ENCODE measurements at regions not wholly inside any gene's neighbourhood (a gene's known extent, or its start where the extent isn't known, plus 50 kb on each side); places are given as distances from the start of the nearest gene placed in this dataset.

DNA sequence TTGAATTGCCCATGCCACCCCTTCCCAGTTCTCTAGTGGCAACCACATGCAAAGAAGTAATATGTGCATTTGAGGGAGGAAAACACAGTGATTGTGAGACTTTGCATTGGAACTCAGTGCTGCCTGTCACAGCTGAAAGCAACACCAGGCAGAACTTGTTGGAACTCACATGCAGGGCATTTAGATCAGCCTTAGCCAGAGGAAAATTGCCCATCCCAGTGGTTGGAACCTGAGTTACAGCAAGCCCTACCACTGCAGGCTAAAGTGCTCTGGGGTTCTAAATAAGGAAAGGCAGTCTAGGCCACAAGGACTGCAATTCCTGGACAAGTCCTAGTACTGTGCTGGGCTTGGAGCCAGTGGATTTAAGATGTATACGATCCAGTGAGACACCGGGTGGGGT, 245.3 kb upstream of the UFL1 start:
- H3K4me1 Mint-ChIP-seq = no peaks in the 10 kb centered on the region
- no peak overlapping the region for H3K4me3 Mint-ChIP-seq
- no peaks in the 10 kb centered on the region for H3K27me3 Mint-ChIP-seq
- no peaks in the 10 kb centered on the region for H3K9me3 Mint-ChIP-seq
- POLR2A ChIA-PET = no interaction called here
- no peak for ATAC-seq (ENCODE audit: low read depth)
- no peaks in the 10 kb centered on the region for H3K36me3 Mint-ChIP-seq
- no peak overlapping the region for H3K27ac Mint-ChIP-seq
- no peak for DNase-seq

DNA sequence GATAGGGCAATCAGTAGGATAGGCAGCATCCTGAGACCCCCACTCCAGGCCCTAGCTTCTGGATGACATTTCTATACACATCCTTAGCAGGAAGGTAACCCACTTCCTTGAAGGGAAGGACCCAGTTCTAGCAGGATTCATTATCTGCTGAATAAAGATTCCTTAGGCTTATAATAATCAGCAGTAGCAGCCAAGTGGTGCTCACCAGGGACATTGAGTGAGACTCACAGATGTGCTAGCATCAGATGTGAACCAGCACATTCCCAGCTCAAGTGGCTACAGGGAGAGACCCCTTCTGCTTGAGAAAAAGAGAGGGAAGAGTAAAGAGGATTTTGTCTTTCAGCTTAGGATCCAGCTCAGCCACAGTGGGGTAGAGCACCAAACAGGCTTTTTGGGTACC, 244.8 kb upstream of the UFL1 start:
- no peaks in the 10 kb centered on the region for H3K9me3 Mint-ChIP-seq
- H3K36me3 Mint-ChIP-seq = no peaks in the 10 kb centered on the region
- H3K4me1 Mint-ChIP-seq = no peaks in the 10 kb centered on the region
- ATAC-seq (ENCODE audit: low read depth) (no peak), DNase-seq (no peak)
- POLR2A ChIA-PET = no interaction called here
- no peaks in the 10 kb centered on the region for H3K27me3 Mint-ChIP-seq
- H3K4me3 Mint-ChIP-seq = no peak overlapping the region
- H3K27ac Mint-ChIP-seq = no peak overlapping the region

DNA sequence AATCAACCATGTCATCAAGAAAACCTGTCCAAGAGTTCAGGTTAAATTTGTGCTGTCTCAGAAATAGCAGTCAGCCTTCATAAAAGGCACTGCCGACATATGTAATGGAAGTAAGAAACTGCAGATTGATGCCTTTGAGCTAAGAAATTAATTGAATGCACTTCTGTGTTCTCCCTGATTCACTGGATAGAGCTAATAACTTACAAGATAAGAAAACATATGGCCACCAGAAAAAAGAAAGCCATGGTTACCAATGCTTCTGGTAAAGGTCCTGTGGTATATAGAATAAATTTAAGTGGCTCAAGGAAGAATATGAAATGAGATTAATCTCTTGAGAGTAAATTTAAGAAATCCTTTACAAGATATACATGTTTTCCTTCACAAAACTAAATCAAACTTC, 242.5 kb upstream of the UFL1 start:
- DNase-seq (no peak), ATAC-seq (ENCODE audit: low read depth) (no peak)
- no peaks in the 10 kb centered on the region for H3K4me1 Mint-ChIP-seq
- H3K27ac Mint-ChIP-seq = no peak overlapping the region
- no peak overlapping the region for H3K4me3 Mint-ChIP-seq
- no peaks in the 10 kb centered on the region for H3K9me3 Mint-ChIP-seq
- H3K27me3 Mint-ChIP-seq = no peaks in the 10 kb centered on the region
- H3K36me3 Mint-ChIP-seq = no peaks in the 10 kb centered on the region
- POLR2A ChIA-PET = no interaction called here

DNA sequence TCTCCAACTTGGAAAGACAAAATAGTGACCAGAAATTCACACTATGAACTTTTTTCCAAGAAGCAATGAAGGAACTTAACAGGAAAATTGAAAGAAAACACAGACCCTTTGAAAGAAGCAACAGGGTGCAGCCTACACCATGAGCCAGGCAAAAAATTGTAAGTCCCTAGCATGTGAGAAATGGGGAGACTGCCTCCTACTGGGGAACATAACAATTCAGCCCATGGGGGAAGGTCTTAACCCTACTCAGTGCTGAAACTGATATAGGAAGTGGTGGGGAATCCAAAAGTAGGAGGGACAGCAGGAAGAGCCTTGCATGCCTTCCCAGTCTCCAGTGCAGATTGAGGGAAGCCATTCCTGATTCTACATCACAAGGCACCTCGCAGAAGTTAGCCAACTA, 235.1 kb upstream of the UFL1 start:
- peaks cover 2% of the 10 kb centered on the region for H3K9me3 Mint-ChIP-seq
- no peak overlapping the region for H3K4me3 Mint-ChIP-seq
- H3K27ac Mint-ChIP-seq = no peak overlapping the region
- DNase-seq (no peak), ATAC-seq (ENCODE audit: low read depth) (no peak)
- H3K36me3 Mint-ChIP-seq = no peaks in the 10 kb centered on the region
- POLR2A ChIA-PET = no interaction called here
- no peaks in the 10 kb centered on the region for H3K4me1 Mint-ChIP-seq
- H3K27me3 Mint-ChIP-seq = peaks cover 5% of the 10 kb centered on the region

DNA sequence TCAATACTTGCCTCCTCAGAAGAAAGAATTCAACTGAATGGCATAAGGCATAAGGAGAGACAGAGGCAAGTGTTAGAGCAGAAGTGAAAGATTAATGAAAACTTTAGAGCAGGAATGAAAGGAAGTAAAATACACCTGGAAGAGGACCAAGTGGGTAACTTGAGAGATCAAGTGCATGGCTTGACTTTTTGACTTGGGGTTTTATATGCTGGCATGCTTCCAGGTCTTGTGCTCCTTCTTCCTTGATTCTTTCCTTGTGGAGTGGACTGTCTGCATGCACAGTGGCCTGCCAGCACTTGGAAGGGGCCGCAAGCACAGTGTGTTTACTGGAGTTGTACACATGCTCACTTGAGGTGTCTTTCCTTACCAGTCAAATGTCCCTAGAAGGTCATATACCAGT, 222.1 kb upstream of the UFL1 start:
- H3K27ac Mint-ChIP-seq = no peak overlapping the region
- no peaks in the 10 kb centered on the region for H3K36me3 Mint-ChIP-seq
- no peaks in the 10 kb centered on the region for H3K9me3 Mint-ChIP-seq
- POLR2A ChIA-PET = no interaction called here
- H3K27me3 Mint-ChIP-seq = peaks cover 3% of the 10 kb centered on the region
- no peak for DNase-seq
- ATAC-seq (ENCODE audit: low read depth) = no peak
- no peaks in the 10 kb centered on the region for H3K4me1 Mint-ChIP-seq
- no peak overlapping the region for H3K4me3 Mint-ChIP-seq

DNA sequence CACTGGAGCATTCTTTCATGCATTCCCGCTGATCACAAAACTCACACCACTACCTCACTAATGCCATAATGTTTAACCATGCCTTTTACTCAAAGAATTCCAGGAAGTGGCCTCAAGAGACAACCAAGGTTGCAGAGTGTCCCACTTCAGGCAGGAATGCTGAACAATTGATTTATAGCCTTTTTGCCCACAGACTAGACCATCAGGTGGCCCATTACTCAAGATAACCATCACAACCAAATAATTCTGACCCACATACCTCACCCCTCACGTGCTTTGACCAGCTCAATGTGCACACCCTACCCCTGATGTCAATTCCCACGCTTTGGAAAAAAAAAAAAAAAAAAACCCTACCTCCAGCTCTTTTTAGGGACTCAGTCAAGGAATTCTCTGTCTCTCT, 220.6 kb upstream of the UFL1 start:
- Mint-ChIP-seq H3K36me3 (no peaks in the 10 kb centered on the region), H3K27ac (no peak overlapping the region), H3K27me3 (no peaks in the 10 kb centered on the region), H3K4me3 (no peak overlapping the region), H3K9me3 (no peaks in the 10 kb centered on the region), H3K4me1 (no peaks in the 10 kb centered on the region)
- DNase-seq (no peak), ATAC-seq (ENCODE audit: low read depth) (no peak)
- POLR2A ChIA-PET = no interaction called here

DNA sequence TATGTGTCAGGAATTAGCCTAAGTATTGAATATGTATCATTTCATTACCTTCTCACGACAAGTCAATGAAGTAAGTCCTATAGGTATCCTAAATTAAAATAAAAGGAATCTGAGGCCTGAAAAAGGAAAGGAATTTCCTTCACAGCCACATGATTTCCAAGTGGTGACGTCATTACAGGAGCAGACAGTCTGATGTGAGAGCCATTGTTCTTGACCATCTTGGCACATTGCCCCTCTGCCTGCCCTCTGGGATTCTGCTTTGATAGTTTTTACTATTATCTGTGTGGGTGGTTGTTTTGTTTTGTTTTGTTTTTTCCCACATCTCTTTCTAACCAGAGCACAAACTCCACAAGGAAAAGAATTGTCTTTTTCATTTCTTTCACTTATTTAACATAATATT, 219.8 kb upstream of the UFL1 start:
- POLR2A ChIA-PET = no interaction called here
- Mint-ChIP-seq H3K9me3 (no peaks in the 10 kb centered on the region), H3K4me1 (no peaks in the 10 kb centered on the region), H3K27ac (no peak overlapping the region), H3K36me3 (no peaks in the 10 kb centered on the region), H3K27me3 (no peaks in the 10 kb centered on the region), H3K4me3 (no peak overlapping the region)
- ATAC-seq (ENCODE audit: low read depth) = no peak
- DNase-seq = no peak

DNA sequence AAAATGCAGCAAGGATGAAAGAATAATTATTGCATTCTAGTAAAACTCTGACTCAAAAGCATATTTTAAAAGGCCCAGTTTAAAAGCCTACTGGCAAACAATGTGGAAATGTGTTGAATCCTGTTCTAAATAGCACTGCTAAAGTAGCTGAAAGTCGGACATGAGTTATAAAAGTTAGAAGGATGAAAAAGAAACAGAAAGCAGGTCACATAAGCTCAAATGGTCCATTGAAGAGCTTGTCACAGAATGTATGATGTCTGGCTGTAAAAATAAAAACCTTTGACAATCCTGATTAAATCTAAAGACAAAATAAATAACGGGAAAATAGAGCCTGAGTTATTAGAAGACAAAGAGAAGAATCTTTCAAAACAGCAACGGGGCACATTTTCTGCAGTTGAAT, 218.6 kb upstream of the UFL1 start:
- ATAC-seq (ENCODE audit: low read depth) = no peak
- no peak overlapping the region for H3K4me3 Mint-ChIP-seq
- POLR2A ChIA-PET = no interaction called here

DNA sequence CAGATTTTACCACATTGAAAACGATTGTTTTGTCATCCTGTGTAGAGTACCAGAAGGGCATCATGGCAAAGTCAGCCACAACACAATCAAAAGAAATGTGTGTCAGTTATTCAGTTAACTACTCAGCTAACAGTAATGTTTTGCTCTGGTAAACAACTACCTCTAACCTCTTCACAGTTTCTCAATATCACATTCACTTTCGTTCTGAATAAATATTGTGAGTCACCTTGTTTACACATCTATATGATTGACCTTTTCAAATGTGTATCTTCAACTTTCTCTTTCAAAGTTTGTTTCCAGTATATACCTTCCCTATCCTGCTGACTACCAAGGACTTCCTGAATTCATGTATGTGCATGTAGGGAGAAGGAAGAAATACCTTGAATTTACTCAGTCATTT, 216.6 kb upstream of the UFL1 start:
- POLR2A ChIA-PET = no interaction called here
- ATAC-seq (ENCODE audit: low read depth) (no peak), DNase-seq (no peak)
- H3K9me3 Mint-ChIP-seq = no peaks in the 10 kb centered on the region
- no peak overlapping the region for H3K27ac Mint-ChIP-seq
- no peaks in the 10 kb centered on the region for H3K4me1 Mint-ChIP-seq
- H3K36me3 Mint-ChIP-seq = no peaks in the 10 kb centered on the region
- no peaks in the 10 kb centered on the region for H3K27me3 Mint-ChIP-seq
- no peak overlapping the region for H3K4me3 Mint-ChIP-seq

More for the DNA sequence above, 218.6 kb upstream of the UFL1 start:
- DNase-seq = no peak
- Mint-ChIP-seq H3K36me3 (no peaks in the 10 kb centered on the region), H3K4me1 (no peaks in the 10 kb centered on the region), H3K9me3 (no peaks in the 10 kb centered on the region), H3K27ac (no peak overlapping the region), H3K27me3 (no peaks in the 10 kb centered on the region)

DNA sequence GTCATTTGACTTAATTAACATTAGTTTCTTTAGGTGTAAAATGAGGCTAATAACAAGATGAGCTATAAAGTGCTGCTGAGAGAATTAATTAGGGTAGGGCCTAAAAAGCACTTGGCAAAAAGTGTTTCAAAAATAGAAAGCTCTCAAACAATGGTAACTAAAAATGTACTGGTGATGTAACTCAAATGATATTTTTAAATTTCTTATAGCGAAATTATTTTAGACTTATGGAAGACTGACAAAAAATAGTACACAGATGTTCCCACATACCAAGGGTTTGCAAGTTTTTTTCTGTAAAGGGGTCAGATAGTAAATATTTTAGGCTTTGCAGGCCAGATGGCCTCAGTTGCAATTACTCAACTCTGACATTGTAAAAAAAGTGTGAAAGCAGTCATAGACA, 190.7 kb upstream of the UFL1 start:
- no peaks in the 10 kb centered on the region for H3K4me1 Mint-ChIP-seq
- H3K9me3 Mint-ChIP-seq = peaks cover 1% of the 10 kb centered on the region
- no peak overlapping the region for H3K4me3 Mint-ChIP-seq
- ATAC-seq (ENCODE audit: low read depth) = no peak
- H3K27me3 Mint-ChIP-seq = peaks cover 2% of the 10 kb centered on the region
- DNase-seq = no peak
- POLR2A ChIA-PET = no interaction called here
- no peak overlapping the region for H3K27ac Mint-ChIP-seq
- no peaks in the 10 kb centered on the region for H3K36me3 Mint-ChIP-seq

DNA sequence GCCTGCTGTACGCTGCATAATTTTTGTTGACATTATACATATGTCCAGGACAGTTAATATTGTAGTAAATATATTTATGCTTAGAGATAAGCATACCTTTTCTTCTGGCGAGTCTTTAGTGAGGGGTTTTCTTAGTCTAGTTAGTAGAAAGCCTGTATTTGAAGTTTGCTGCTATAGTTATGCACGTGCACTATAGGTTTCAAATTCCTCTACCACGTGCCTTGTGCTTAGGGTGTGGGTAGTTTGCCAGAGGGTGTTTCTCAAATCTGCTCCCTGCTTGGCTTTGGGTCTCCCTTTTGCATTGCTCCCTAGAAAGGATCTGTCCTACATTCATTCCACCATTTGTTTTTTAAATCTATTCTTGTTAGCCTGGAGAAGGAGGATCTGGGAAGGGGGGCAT, 181.4 kb upstream of the UFL1 start:
- no peaks in the 10 kb centered on the region for H3K36me3 Mint-ChIP-seq

DNA sequence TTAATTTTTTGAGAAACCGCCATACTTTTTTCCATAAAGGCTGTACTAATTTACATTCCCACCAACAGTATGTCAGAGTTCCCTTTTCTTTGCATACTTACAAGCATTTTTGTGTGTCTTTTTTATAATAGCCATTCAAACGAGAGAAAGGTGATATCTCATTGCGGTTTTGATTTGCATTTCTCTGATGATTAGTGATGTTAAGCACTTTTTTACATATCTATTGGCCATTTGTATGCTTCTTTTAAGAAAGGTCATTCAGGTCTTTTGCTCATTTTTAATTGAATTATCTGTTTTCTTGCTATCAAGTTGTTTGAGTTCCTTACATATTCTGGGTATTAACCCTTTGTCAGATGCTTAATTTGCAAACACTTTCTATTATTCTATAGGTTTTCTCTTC, 176.1 kb upstream of the UFL1 start:
- Mint-ChIP-seq H3K36me3 (no peaks in the 10 kb centered on the region), H3K4me3 (no peak overlapping the region), H3K27ac (no peak overlapping the region), H3K9me3 (peaks cover 2% of the 10 kb centered on the region), H3K27me3 (no peaks in the 10 kb centered on the region), H3K4me1 (no peaks in the 10 kb centered on the region)
- POLR2A ChIA-PET = no interaction called here
- ATAC-seq (ENCODE audit: low read depth) (no peak), DNase-seq (no peak)

More for the DNA sequence above, 181.4 kb upstream of the UFL1 start:
- POLR2A ChIA-PET = no interaction called here
- Mint-ChIP-seq H3K27me3 (no peaks in the 10 kb centered on the region), H3K4me1 (no peaks in the 10 kb centered on the region), H3K27ac (no peak overlapping the region), H3K4me3 (no peak overlapping the region), H3K9me3 (peaks cover 2% of the 10 kb centered on the region)
- DNase-seq = no peak
- ATAC-seq (ENCODE audit: low read depth) = no peak

DNA sequence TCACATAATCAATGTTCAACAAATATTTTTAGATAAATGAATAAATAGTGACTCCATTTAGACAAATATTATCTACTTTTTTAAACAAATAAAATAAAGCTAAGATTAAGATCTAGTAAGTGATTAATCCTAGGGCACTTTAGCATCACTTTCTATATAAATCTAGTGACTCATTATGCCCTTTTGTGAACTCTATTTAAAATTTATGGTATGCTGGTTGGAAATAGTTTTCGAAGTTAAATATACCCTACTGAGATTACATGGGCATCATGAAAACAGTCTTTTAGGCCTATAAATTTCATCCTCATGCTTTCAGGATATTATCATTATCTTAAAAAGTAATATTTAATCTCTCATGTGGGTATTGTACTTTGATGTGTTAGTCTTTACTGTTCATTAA, 140.4 kb upstream of the UFL1 start:
- POLR2A ChIA-PET = no interaction called here
- H3K27me3 Mint-ChIP-seq = peaks cover 3% of the 10 kb centered on the region
- no peaks in the 10 kb centered on the region for H3K36me3 Mint-ChIP-seq
- H3K4me3 Mint-ChIP-seq = no peak overlapping the region
- H3K27ac Mint-ChIP-seq = no peak overlapping the region
- no peaks in the 10 kb centered on the region for H3K4me1 Mint-ChIP-seq
- DNase-seq = no peak
- no peaks in the 10 kb centered on the region for H3K9me3 Mint-ChIP-seq
- no peak for ATAC-seq (ENCODE audit: low read depth)

DNA sequence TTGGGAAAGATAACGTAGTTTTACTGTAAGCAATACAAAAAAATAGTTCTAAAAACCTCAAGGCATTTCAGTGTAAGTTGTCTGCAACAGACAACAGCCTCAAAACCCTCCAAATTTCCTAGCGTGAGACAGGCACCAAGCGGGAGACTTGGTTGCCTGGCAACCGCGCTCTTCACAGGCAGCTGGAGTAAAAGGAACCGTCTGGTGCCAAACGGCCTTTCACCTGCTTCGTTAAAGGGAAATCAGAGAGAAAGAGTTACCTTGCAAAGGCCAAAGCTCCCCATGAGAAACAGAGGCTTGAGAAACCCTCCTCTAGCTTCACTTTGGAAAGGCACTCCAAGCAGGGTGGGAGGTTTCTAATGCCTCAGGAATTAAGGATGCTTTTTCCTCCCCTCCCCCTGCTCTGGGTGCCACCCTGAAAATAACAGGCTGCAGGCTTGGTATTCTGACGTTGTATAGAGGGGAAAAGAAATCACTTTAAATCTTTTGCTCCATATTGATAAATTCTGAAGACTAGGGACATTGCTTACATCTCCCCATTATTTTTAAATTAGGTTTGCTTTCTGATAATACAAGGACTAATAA, 129.7 kb upstream of the UFL1 start:
- POLR2A ChIA-PET = no interaction called here
- Mint-ChIP-seq H3K9me3 (no peaks in the 10 kb centered on the region), H3K27me3 (peaks cover 4% of the 10 kb centered on the region), H3K27ac (no peak overlapping the region), H3K36me3 (no peaks in the 10 kb centered on the region), H3K4me3 (no peak overlapping the region), H3K4me1 (peaks cover 4% of the 10 kb centered on the region)
- DNase-seq (peak; percentile 25), ATAC-seq (ENCODE audit: low read depth) (no peak)

DNA sequence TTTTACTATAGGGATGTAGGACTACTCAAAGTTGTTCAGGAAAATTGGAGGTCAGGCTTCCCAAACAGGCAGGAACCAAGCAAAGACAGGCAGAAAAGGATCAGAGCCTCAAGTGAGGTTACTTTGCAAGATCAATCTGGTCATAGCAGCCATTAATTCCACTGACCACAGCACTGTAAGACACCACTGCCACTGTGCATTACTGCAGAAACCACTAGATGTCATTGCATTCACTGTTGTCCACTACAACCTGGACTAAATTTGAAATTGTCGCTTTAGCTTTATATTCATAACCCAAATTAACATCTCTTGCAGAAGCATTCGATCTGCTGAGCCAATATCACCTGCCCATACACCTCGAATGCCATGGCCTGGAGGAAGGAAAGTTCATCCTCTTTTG, 126.9 kb upstream of the UFL1 start:
- Mint-ChIP-seq H3K27me3 (peaks cover 2% of the 10 kb centered on the region), H3K27ac (no peak overlapping the region), H3K4me1 (peaks cover 4% of the 10 kb centered on the region), H3K4me3 (no peak overlapping the region), H3K9me3 (peaks cover 4% of the 10 kb centered on the region), H3K36me3 (no peaks in the 10 kb centered on the region)
- ATAC-seq (ENCODE audit: low read depth) = no peak
- POLR2A ChIA-PET = no interaction called here
- DNase-seq = no peak
